ENCODE measurements at regions not wholly inside any gene's neighbourhood (a gene's known extent, or its start where the extent isn't known, plus 50 kb on each side); places are given as distances from the start of the nearest gene placed in this dataset.

- TF ChIP-seq CTCF (IDR thresholded peaks at IDR 0.05), result no peak
- TF ChIP-seq POLR2A (IDR thresholded peaks at IDR 0.05), result no peak
These were observed 363.2 kb upstream of the SFSWAP start for GRCh38 chr12:131347732-131348131.

All from esophagus squamous epithelium (tissue), 4 donors.